Activated CD4-positive, alpha-beta T cell treated with anti-CD3 and anti-CD28 coated beads, Interleukin-2, amount 50 U/mL, for 24 hours (primary cell): ENCODE measurements at regions not wholly inside any gene's neighbourhood (a gene's known extent, or its start where the extent isn't known, plus 50 kb on each side); places are given as distances from the start of the nearest gene placed in this dataset.
A peak's percentile ranks its signal among the peaks of the same experiment; 100 is the strongest.

ENCODE experiments used
- DNase-seq, 2 donors: peaks; one replicate each; pipeline ENCODE4 v3.0.0-alpha.2; 2020; ENCODE audit warnings: low read depth in 1 of 2, low spot score in 1 of 2

- no peak for DNase-seq
Observed at GRCh38 chrX:107502316-107502715, 52.9 kb downstream of the FRMPD3 start.

GRCh38 chrX:107504006-107504405, 54.6 kb downstream of the FRMPD3 start:
- no peak for DNase-seq

GRCh38 chrX:107505223-107505622, 55.8 kb downstream of the FRMPD3 start:
- no peak for DNase-seq

GRCh38 chrX:107506596-107507031, 57.2 kb downstream of the FRMPD3 start:
- no peak for DNase-seq

GRCh38 chrX:107507093-107507743, 57.8 kb downstream of the FRMPD3 start:
- DNase-seq: no peak

GRCh38 chrX:107507744-107508117, 58.3 kb downstream of the FRMPD3 start:
- DNase-seq: no peak

- no peak for DNase-seq
Observed at GRCh38 chrX:107508925-107509324, 59.5 kb downstream of the FRMPD3 start.

- DNase-seq: no peak
Observed at GRCh38 chrX:107514944-107515343, 65.5 kb downstream of the FRMPD3 start.

- DNase-seq: no peak
Observed at GRCh38 chrX:107521877-107522586, 72.6 kb downstream of the FRMPD3 start.

- no peak for DNase-seq
Observed at GRCh38 chrX:107522901-107523300, 73.4 kb downstream of the FRMPD3 start.

- no peak for DNase-seq
Observed at GRCh38 chrX:107526141-107526540, 76.7 kb downstream of the FRMPD3 start.

- DNase-seq: no peak
Observed at GRCh38 chrX:107530141-107530540, 80.7 kb downstream of the FRMPD3 start.

GRCh38 chrX:107537815-107538214, 88.4 kb downstream of the FRMPD3 start:
- peak in 1 of 2 donors; percentile 20 for DNase-seq

GRCh38 chrX:107541244-107541643, 87.1 kb upstream of the PRPS1 start:
- no peak for DNase-seq

GRCh38 chrX:107542040-107542439, 86.3 kb upstream of the PRPS1 start:
- no peak for DNase-seq

- DNase-seq: no peak
Observed at GRCh38 chrX:107542500-107542899, 85.8 kb upstream of the PRPS1 start.

GRCh38 chrX:107547621-107548020, 80.7 kb upstream of the PRPS1 start:
- DNase-seq: no peak

- DNase-seq: no peak
Observed at GRCh38 chrX:107548775-107549174, 79.5 kb upstream of the PRPS1 start.

GRCh38 chrX:107549504-107549903, 78.8 kb upstream of the PRPS1 start:
- DNase-seq: no peak

- no peak for DNase-seq
Observed at GRCh38 chrX:107551546-107551945, 76.8 kb upstream of the PRPS1 start.

GRCh38 chrX:107552930-107553329, 75.4 kb upstream of the PRPS1 start:
- DNase-seq: no peak

GRCh38 chrX:107556967-107557366, 71.3 kb upstream of the PRPS1 start:
- DNase-seq: no peak

- DNase-seq: no peak
Observed at GRCh38 chrX:107559506-107559905, 68.8 kb upstream of the PRPS1 start.
